ENCODE measurements at regions not wholly inside any gene's neighbourhood (a gene's known extent, or its start where the extent isn't known, plus 50 kb on each side); places are given as distances from the start of the nearest gene placed in this dataset.

DNA sequence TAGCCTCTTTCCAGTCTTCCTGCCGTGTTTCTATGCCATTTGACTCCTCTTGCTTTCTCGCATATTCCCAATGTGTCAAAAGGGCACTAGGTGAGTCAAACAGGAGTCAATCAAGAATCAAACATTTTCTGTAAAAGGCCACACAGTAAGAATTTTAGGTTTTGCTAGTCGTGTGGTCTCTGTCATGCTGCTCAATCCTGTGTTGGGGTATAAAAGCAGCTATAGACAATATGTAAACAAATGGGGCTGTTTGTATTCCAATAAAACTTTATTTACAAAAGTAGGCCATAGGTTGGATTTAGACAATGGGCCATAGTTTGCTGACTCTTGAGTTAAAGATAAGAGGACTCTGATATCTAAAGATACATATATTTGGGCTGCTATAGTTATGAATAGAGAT lies 235.4 kb upstream of the BTBD3 start:
- TF ChIP-seq, protein P1, sequence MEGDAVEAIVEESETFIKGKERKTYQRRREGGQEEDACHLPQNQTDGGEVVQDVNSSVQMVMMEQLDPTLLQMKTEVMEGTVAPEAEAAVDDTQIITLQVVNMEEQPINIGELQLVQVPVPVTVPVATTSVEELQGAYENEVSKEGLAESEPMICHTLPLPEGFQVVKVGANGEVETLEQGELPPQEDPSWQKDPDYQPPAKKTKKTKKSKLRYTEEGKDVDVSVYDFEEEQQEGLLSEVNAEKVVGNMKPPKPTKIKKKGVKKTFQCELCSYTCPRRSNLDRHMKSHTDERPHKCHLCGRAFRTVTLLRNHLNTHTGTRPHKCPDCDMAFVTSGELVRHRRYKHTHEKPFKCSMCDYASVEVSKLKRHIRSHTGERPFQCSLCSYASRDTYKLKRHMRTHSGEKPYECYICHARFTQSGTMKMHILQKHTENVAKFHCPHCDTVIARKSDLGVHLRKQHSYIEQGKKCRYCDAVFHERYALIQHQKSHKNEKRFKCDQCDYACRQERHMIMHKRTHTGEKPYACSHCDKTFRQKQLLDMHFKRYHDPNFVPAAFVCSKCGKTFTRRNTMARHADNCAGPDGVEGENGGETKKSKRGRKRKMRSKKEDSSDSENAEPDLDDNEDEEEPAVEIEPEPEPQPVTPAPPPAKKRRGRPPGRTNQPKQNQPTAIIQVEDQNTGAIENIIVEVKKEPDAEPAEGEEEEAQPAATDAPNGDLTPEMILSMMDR (IDR thresholded peaks at IDR 0.05; ENCODE audit: borderline replicate concordance, control extremely low read depth, extremely low read depth, insufficient read depth, missing control alignments) = no peak
- DNase-seq (ENCODE audit: low spot score) = no peak
- in situ Hi-C loops (cut with MboI; ENCODE audit: low sequenced_read_pairs, unreplicated experiment) = no loop called here

GRCh38 chr20:11686195-11686594 lies 231.5 kb upstream of the BTBD3 start:
- TF ChIP-seq, protein P1 (IDR thresholded peaks at IDR 0.05; ENCODE audit: borderline replicate concordance, control extremely low read depth, extremely low read depth, insufficient read depth, missing control alignments) = no peak
- no peak for DNase-seq (ENCODE audit: low spot score)
- in situ Hi-C loops (cut with MboI; ENCODE audit: low sequenced_read_pairs, unreplicated experiment) = no loop called here

DNA sequence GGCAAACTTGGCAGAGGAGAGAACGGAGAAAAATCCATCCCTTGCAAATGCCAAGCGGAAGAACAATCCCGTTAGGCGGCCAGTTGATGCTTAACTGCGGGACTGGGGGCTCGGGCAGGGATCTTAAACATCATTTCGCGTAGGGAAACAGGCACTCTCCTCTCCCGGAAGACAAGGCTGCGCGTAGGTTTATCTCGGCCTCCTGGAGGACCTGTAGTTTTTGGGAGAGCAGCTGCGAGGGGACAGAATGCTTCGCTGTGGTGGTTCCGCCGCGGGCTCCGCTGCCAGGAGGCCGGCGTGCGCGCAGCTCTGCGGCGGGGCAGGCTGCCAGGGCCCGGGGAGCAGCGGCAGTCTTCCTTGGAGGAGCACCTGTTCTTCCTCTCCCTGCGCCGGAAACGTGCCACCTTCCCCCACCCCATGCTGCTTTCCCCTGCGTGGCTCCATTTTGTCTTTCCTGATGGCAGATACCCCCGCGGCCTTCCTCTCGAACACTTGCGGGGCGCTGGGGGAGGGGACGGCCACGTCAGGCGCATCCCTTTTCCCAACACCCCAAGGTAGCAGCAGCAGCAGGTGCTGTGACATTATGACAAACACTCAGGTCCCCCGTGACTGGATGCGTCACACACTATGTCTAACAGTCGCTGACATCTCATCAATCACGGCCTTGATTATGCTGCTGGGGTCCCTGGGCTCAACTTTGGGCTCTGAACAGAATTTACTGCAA lies 230.7 kb upstream of the BTBD3 start:
- in situ Hi-C loops (cut with MboI; ENCODE audit: low sequenced_read_pairs, unreplicated experiment) = no loop called here
- TF ChIP-seq, protein P1 (IDR thresholded peaks at IDR 0.05; ENCODE audit: borderline replicate concordance, control extremely low read depth, extremely low read depth, insufficient read depth, missing control alignments) = no peak
- DNase-seq (ENCODE audit: low spot score) = no peak

DNA sequence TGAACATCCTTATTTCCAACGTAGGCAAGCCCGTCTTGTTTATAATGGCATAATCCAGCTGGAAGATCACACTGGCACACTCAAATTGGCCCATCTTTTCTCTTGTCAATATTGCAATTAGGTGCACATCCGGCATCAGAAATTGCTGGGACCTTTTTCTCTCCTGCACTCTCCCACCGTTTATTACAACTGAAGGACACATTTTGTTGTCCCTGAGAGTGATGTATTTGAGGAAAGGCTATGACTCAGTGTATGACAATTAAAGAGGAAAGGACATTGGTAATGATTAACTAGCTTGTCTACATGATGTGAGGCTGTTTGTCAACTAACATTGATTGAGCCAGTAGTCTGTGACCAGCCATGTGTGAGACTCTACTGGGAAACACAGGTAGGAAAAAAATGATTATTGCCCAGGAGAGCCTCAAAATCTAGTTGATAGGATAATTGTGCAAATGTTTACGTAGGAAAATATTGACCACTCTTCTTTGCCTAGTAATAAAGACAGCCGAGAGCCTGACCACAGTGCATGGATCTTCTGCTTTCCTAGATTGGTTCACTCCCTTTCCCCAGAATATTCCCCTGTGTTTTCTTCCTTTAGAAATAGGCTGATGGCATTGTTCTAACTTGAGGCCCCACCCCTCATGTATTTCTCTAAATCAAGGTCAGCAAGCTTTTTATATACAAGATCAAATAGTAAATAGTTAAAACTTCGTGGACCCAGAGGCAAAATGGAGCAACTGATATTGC lies 230.0 kb upstream of the BTBD3 start:
- in situ Hi-C loops (cut with MboI; ENCODE audit: low sequenced_read_pairs, unreplicated experiment) = no loop called here
- TF ChIP-seq, protein P1 (IDR thresholded peaks at IDR 0.05; ENCODE audit: borderline replicate concordance, control extremely low read depth, extremely low read depth, insufficient read depth, missing control alignments) = no peak
- DNase-seq (ENCODE audit: low spot score) = no peak

- in situ Hi-C loops (cut with MboI; ENCODE audit: low sequenced_read_pairs, unreplicated experiment) = no loop called here
Observed at GRCh38 chr20:11689262-11689661, 228.4 kb upstream of the BTBD3 start.

DNA sequence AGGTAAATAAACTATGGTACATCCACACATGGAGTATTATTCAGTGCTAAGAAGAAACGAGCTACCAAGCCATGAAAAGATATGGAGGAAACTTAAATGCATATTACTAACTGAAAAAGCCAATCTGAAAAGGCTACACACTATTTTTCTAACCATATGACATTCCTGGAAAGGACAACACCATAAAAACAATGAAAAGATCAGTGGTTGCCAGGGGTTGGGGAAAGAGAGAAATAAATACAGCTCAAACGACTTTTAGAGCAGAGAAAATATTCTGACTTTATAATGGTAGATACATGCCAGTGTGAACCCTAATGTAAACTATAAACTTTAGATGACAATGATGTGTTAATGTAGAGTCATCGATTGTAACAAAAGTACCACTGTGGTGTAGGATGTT lies 225.9 kb upstream of the BTBD3 start:
- in situ Hi-C loops (cut with MboI; ENCODE audit: low sequenced_read_pairs, unreplicated experiment) = no loop called here
- DNase-seq (ENCODE audit: low spot score) = no peak
- TF ChIP-seq, protein P1 (IDR thresholded peaks at IDR 0.05; ENCODE audit: borderline replicate concordance, control extremely low read depth, extremely low read depth, insufficient read depth, missing control alignments) = no peak

More at GRCh38 chr20:11689262-11689661, 228.4 kb upstream of the BTBD3 start:
- no peak for DNase-seq (ENCODE audit: low spot score)
- TF ChIP-seq, protein P1 (IDR thresholded peaks at IDR 0.05; ENCODE audit: borderline replicate concordance, control extremely low read depth, extremely low read depth, insufficient read depth, missing control alignments) = no peak

All from GM13976 (cell line).